DND-41 (cell line): ENCODE measurements at regions not wholly inside any gene's neighbourhood (a gene's known extent, or its start where the extent isn't known, plus 50 kb on each side); places are given as distances from the start of the nearest gene placed in this dataset.

Experiments
- ATAC-seq: fragments of 200-7000 bp; cut with Tn5 transposase; 3 replicates; pipeline ENCODE4 v1.9.1; 2021; ENCODE audit warnings: low read depth; ENCODE audit not compliant: insufficient read depth
- DNase-seq: peaks from one replicate; pipeline ENCODE4 v3.0.0-alpha.2; 2020
- H2AFZ ChIP-seq: 2 replicates; pipeline ENCODE4 v1.6.0; 2012; ENCODE audit warnings: low read depth, low read length
- H3K27ac ChIP-seq: 2 replicates; pipeline ENCODE4 v1.5.1; 2012; ENCODE audit warnings: low read length, inconsistent platforms
- H3K27me3 ChIP-seq: fragments of 200-600 bp; sonication (generic); 2 replicates; pipeline ENCODE4 v1.6.0; 2012; ENCODE audit warnings: low read length, mild to moderate bottlenecking, inconsistent platforms; ENCODE audit not compliant: insufficient read depth, poor library complexity
- H3K36me3 ChIP-seq: 2 replicates; pipeline ENCODE4 v1.5.1; 2012; ENCODE audit warnings: low read length, inconsistent platforms; ENCODE audit not compliant: insufficient read depth
- H3K4me1 ChIP-seq: 2 replicates; pipeline ENCODE4 v1.5.1; 2012; ENCODE audit warnings: mild to moderate bottlenecking, low read length; ENCODE audit not compliant: insufficient read depth
- H3K4me2 ChIP-seq: 2 replicates; pipeline ENCODE4 v1.6.0; 2012; ENCODE audit warnings: mild to moderate bottlenecking, moderate library complexity, low read length, inconsistent platforms; ENCODE audit not compliant: insufficient read depth
- H3K4me3 ChIP-seq, 2 experiments: fragments of 200-600 bp in 1 of 2; shearing (Covaris generic) in 1 of 2; 2 replicates each; pipeline ENCODE4 v1.5.1; 2012 to 2016; ENCODE audit warnings: inconsistent platforms in 2 of 2, low read length in 2 of 2, mild to moderate bottlenecking in 2 of 2, low read depth in 1 of 2, moderate library complexity in 1 of 2
- H3K79me2 ChIP-seq: 2 replicates; pipeline ENCODE4 v1.6.0; 2012; ENCODE audit warnings: low read length, inconsistent platforms; ENCODE audit not compliant: insufficient read depth
- H3K9ac ChIP-seq: 2 replicates; pipeline ENCODE4 v1.6.0; 2012; ENCODE audit warnings: low read depth, mild to moderate bottlenecking, inconsistent platforms, low read length, moderate library complexity
- H3K9me3 ChIP-seq: 2 replicates; pipeline ENCODE4 v1.5.1; 2012; ENCODE audit warnings: low read length, moderate library complexity, mild to moderate bottlenecking, inconsistent platforms; ENCODE audit not compliant: insufficient read depth, severe bottlenecking
- H4K20me1 ChIP-seq: 2 replicates; pipeline ENCODE4 v1.6.0; 2012; ENCODE audit warnings: low read length; ENCODE audit not compliant: insufficient read depth
- EZH2 ChIP-seq: IDR thresholded peaks from 3 replicates; pipeline ENCODE4 v1.6.1; 2012; ENCODE audit warnings: borderline replicate concordance, low read depth, mild to moderate bottlenecking, moderate library complexity, low read length, inconsistent platforms; ENCODE audit not compliant: severe bottlenecking
- TF ChIP-seq, protein P1 (sequence below): IDR thresholded peaks from 2 replicates; pipeline ENCODE4 v1.5.1; 2012; ENCODE audit warnings: borderline replicate concordance, low read length, moderate library complexity, mild to moderate bottlenecking; ENCODE audit not compliant: poor library complexity, severe bottlenecking; ENCODE audit errors: extremely low read depth

DNA sequence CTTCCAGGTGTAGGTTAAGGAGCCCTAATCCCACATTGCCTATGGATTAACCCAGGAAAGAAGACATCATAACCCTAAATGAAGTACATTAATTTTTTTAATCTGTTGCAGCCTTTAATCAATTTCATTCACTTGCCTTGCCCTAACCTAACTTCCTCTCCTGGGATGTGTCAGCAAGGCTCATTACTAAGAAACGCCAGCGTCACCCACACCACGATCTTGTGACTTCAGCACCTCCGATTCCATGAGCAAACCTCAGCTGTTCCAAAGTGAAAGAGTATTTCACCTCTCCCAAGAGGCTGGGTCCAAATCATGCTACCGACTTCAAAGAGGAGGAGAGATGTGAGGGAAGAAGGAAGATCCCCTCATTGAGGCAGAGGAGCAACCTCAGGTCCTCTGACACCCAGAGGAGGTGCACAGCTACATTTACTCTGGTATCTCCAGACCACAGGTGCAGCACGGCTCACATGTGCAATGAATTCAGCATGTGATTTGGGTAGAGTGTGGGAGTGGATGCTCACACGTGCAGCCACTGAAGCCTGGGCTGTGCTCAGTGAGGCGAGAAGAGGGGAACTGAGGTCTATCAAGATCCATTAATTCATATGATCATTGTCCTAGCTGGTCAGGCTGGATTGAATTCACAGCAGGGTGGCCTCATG lies 134.1 kb downstream of the SLC30A10 start:
- H3K79me2 ChIP-seq: no peaks in the 10 kb centered on the region
- no peak for DNase-seq
- H3K9me3 ChIP-seq: no peaks in the 10 kb centered on the region
- H3K27ac ChIP-seq: no peak overlapping the region
- no peak overlapping the region for H3K4me3 ChIP-seq
- no peaks in the 10 kb centered on the region for H3K4me1 ChIP-seq
- H3K4me2 ChIP-seq: no peak overlapping the region
- no peak overlapping the region for H2AFZ ChIP-seq
- no peaks in the 10 kb centered on the region for H4K20me1 ChIP-seq
- no peak for ATAC-seq
- no peak for TF ChIP-seq EZH2
- TF ChIP-seq, protein P1, sequence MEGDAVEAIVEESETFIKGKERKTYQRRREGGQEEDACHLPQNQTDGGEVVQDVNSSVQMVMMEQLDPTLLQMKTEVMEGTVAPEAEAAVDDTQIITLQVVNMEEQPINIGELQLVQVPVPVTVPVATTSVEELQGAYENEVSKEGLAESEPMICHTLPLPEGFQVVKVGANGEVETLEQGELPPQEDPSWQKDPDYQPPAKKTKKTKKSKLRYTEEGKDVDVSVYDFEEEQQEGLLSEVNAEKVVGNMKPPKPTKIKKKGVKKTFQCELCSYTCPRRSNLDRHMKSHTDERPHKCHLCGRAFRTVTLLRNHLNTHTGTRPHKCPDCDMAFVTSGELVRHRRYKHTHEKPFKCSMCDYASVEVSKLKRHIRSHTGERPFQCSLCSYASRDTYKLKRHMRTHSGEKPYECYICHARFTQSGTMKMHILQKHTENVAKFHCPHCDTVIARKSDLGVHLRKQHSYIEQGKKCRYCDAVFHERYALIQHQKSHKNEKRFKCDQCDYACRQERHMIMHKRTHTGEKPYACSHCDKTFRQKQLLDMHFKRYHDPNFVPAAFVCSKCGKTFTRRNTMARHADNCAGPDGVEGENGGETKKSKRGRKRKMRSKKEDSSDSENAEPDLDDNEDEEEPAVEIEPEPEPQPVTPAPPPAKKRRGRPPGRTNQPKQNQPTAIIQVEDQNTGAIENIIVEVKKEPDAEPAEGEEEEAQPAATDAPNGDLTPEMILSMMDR: no peak
- H3K27me3 ChIP-seq: no peaks in the 10 kb centered on the region
- no peaks in the 10 kb centered on the region for H3K36me3 ChIP-seq
- H3K9ac ChIP-seq: no peak overlapping the region

DNA sequence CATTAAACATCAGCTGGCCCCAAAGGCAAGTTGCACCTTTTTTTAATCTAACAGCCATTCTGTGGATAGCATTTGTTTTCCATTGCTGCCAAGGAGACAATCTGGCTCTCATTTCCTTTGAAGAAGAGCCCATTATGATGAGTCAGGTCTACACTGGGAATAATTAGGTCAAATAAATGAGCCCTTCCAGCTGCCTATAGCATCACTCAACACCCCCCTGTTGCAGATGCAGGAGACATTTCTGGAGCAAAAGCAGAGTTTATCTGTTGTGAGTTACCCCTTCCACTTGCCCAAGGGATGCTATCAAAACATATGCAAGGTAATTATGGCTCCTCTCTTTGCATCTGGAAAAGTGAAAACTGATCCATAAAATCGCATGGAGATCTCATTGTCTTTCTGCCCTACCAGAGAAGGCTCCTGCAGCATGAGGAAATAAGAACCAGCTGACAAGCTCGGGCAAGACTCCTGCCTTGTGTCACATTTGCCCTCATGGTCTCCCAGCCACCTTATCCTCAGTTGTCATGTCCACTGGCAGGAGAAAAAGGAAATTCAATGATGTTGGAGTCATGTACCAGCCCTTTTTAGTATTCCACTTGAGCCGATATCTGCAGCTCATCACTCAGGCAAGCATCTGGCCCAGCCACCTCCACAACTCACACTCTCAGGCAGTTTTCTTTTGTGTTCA lies 135.9 kb downstream of the SLC30A10 start:
- Histone ChIP-seq H3K36me3 (no peaks in the 10 kb centered on the region), H4K20me1 (no peaks in the 10 kb centered on the region), H3K9ac (no peak overlapping the region), H3K79me2 (no peaks in the 10 kb centered on the region), H3K27me3 (no peaks in the 10 kb centered on the region), H3K4me2 (no peak overlapping the region), H3K9me3 (no peaks in the 10 kb centered on the region), H2AFZ (no peak overlapping the region), H3K4me1 (no peaks in the 10 kb centered on the region), H3K27ac (no peak overlapping the region), H3K4me3 (no peak overlapping the region)
- no peak for ATAC-seq
- no peak for DNase-seq
- TF ChIP-seq EZH2: no peak
- TF ChIP-seq, protein P1: no peak

DNA sequence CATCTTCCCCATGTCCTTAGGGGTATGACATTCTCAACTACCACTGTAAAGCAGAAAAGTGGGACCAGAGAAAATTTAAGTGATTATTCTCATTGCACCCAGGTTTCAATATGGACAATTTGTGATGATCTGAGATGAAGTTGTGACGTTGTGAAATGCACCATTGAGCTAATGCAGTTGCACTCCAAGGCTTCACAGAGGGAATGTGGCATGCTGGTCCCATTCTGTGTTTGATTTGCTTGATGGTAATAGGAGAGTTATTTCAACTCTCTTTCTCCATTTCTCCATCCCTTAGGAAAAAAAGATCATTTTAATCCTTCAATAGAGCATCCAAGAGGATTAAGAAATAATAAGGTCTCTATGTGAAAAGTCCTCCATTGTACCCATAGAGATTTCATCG lies 136.6 kb downstream of the SLC30A10 start:
- Histone ChIP-seq H3K9me3 (no peaks in the 10 kb centered on the region), H3K27ac (no peak overlapping the region), H3K9ac (no peak overlapping the region), H3K36me3 (no peaks in the 10 kb centered on the region), H3K79me2 (no peaks in the 10 kb centered on the region), H3K4me2 (no peak overlapping the region), H3K27me3 (no peaks in the 10 kb centered on the region), H4K20me1 (no peaks in the 10 kb centered on the region), H3K4me1 (no peaks in the 10 kb centered on the region), H3K4me3 (no peak overlapping the region), H2AFZ (no peak overlapping the region)
- DNase-seq (no peak), ATAC-seq (no peak)
- no peak for TF ChIP-seq EZH2
- TF ChIP-seq, protein P1: no peak
